ENCODE measurements at regions not wholly inside any gene's neighbourhood (a gene's known extent, or its start where the extent isn't known, plus 50 kb on each side); places are given as distances from the start of the nearest gene placed in this dataset.
"Not testable (repeated sequence)": the region's sequence is repeated elsewhere in the genome, so short reads cannot be mapped to it uniquely, and the experiment has no call there.

DNA sequence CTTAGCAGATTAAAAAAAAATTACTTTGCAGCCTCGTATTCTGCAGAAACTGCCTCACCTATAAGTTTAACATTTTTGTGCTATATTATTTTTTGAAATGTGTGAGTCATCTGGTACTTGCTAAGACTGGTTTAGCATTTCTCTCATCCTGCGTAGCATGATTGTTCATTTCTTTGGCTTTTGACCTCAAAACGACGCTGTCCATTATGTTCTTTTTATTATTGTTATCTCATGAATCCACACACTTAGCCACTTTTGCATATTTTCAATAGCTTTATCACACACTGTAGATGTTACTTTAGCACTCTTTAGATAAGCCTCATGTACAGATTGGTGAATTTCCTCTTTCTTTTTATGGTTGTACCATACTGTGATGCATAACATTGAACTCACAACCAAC, 1004.9 kb upstream of the NCAM2 start:
- no peak for DNase-seq (ENCODE audit: low spot score)

DNA sequence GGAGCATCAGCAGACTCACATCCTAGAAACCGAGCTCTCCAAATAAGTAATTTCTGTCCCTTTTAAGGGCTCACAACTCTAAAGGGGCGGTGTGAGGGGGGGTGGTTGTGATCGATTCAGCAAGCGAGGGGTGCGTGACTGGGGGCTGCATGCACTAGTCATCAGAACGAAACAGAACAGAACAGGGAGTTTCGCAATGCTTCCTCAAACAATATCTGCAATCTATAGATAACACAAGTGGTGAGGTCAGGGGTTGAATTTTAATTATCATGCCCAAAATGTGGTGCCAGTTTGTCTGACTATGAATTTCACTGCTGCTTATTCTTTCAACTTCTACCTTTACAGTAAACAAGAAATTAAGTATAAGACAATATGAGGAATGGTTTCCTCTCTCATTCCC, 1003.0 kb upstream of the NCAM2 start:
- DNase-seq (ENCODE audit: low spot score): no peak

DNA sequence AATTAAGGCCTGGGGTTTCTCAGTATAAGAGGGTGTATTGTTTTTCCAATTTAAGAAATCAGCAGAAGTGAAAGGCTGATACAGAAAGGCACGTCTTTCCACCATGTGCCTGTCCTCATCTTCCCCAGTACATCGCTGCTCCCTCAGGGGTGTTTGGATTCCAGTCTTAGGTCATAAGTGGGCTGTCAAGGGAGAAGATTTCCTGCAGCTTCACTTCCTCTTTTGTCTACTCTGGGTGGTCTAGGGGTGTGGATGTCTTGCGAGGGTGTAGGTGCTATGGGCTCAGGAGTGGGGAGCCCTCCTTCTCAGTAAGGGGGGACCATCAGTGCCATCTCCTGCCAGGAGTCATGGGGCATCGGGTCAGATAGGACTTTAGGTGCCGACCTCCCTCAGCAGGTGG, 999.8 kb upstream of the NCAM2 start:
- DNase-seq (ENCODE audit: low spot score): no peak

DNA sequence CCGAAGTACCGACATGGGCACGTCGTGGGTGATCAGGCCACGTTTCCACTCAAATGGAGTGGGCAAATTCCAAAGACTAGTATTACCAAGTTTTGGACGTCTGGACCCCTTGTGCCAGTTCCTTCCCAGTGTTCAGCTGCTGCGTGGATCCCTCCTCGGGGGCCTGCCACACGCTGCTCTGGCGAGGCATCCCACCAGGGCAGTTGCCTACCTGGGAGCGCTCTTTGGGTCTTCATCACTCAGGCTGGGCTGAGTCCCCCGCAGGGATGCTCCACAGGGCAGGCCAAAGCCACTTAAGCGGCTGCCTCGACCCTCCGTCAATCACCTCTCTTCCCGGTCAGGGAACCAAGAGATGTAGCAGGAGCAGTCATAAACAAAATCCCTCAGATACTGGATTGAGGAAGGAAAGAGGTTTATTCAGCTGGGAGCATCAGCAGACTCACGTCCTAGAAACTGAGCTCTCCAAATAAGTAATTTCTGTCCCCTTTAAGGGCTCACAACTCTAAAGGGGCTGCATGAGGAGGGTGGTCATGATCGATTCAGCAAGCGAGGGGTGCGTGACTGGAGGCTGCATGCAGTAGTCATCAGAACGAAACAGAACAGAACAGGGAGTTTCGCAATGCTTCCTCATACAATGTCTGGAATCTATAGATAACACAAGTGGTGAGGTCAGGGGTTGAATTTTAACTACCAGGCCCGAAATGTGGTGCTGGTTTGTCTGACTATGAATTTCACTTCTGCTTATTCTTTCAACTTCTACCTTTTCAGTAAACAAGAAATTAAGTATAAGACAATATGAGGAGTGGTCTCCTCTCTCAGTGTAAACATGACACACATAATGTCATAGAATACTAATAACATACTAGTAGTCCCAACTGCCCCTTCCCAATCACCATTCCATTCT, 998.6 kb upstream of the NCAM2 start:
- no peak for DNase-seq (ENCODE audit: low spot score)

DNA sequence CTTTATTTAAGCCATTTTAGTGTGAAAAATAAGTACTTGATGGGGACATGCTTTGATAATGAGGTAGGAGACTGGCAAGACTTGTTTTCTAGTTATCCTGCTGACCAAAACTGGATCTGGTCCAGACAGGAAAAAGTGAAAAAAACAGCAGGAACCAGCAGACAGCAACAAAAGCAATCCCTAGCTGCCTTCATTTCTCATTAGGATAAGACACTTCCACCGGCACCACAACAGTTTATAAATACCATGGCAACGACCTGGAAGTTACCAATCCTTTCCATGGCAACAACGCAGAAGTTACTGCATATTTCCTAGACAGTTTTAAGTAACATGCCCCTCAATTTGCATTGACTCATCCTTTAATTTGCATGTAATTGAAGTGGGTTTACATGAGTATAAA, 993.8 kb upstream of the NCAM2 start:
- peak; percentile 24 for DNase-seq (ENCODE audit: low spot score)

DNA sequence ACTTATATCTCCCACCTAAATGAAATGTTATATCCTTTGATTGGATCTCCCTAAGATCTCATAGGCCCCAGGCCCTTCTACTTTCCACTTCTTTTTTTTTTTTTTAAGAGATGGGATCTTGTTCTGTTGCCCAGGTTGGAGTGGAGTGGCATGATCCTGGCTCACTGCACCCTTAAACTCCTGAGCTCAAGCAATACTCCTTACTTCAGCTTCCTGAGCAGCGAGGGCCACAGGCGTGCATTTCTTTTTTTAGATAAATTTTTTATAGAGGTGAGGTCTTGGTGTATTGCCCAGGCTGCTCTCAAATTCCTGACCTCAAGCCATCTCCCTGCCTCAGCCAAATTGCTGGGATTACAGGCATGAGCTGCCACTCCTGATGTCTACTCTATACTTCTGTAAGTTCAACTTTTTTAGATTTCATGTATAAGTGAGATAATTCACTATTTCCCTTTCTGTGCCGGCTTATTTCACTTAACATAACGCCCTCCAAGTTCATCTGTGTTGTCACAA, 987.5 kb upstream of the NCAM2 start:
- DNase-seq (ENCODE audit: low spot score): no peak

DNA sequence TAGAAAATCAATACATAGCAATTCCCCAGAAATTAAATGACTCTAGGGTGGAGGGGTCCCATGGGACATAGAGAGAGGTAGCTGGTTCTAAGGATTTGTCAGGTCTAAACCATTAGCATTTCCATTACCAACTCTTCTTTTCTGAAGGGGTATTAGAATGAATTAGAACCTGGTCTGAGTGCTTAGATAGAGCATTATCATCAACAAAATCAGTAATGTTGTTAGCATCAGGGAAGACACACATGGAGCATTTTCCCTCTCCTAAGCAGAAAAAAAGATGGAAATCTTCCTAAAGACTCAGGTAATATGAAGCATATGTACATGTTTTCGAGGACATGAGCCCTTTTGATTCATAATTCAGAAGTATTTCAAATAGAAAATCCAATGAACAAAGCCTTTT, 984.4 kb upstream of the NCAM2 start:
- DNase-seq (ENCODE audit: low spot score): no peak

DNA sequence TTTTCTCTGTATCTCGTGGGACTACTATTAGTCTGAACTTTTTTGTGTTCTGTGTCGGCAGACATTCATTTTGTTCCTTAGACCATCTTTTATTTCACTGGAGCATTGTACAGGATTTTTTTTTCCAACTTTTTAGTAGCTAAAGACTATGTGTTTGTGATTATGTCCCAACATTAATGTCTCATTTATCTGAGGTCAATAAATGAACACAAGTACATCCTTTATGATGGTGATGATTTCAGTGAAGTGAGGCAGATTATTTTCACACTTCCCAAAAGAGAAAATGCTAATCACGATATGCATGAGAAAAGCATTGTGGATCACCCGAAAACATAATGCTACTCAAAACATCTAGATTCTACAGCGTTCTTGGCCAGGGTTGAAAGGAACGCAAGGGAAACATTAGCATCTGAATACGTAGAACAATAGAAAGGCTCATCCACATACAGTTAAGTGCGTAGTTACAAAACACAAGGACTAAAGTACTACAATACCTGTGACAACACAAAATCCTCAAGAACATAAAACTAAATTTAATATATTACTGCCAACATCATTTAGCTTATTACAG, 981.7 kb upstream of the NCAM2 start:
- DNase-seq (ENCODE audit: low spot score): no peak

DNA sequence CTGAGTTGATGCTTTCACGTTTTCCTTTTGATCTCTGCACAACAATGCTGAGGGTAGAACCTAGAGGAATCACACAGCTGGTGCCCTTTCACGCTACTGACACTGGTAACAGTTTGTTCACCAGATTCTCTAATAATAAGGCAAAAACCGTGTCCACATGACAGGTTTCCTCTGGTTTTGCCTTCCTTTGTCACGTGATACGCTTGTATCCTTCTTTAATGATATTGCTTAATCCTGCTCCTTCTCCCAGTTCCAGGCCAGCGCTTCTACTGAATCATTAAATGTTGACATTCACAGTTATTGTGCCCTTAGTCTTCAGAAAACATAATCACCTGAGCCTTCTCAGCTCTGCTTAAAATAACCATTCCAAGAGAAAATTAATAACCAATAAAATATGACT, 978.2 kb upstream of the NCAM2 start:
- no peak for DNase-seq (ENCODE audit: low spot score)

DNA sequence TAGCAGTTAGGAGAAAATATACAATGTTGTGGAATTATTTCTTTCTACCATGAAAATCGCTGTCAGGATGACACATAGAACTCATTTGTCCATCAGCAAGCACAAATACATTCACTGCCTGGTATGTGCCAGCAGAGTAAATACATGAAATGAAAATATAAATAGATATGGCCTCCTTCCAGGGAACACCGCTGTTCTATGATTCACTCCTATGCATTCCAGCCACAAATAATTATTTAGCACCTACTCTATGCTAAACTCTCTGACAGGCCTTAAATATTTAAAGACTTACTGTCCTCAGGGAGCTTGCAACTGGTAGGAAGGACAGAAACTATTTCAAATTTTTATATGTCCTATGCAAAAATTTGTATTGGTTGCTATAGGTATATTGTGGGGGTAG, 975.0 kb upstream of the NCAM2 start:
- no peak for DNase-seq (ENCODE audit: low spot score)

DNA sequence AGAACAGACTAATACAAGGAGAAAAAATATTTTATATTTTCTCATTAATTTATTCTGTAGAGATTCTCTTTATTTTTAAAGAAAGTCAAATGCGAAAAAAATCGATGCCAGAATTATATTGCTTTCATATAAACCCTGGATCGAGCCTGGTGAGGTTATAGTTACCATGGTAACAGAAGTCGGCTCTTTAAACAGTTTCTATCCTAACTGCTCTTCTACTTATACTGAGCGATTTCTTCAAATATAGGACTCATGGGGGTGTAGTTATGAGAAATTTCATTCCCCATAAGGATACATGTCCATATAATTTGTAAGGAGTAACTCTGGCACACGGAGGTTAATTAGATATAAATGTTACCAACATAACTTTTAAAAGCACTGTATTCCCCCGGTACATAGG, 973.5 kb upstream of the NCAM2 start:
- DNase-seq (ENCODE audit: low spot score): no peak

DNA sequence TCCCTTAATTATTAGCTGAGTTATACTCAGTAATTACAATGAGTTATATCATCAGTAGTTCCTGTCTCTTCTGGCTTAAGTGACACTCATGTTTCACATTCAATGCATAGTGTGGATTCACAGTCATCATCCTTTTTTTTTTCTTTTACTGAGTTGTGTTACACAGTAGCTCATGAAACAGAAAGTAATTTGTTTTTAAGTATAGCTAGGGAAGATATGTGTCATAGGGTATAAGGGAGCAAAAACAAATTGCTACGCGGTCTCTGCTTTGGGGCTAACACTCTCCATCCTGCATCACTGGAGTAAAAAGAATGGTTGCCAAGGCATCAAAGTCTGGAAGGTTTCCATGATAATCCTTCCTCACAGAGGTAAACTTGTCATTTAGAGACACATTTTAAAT, 971.7 kb upstream of the NCAM2 start:
- no peak for DNase-seq (ENCODE audit: low spot score)

DNA sequence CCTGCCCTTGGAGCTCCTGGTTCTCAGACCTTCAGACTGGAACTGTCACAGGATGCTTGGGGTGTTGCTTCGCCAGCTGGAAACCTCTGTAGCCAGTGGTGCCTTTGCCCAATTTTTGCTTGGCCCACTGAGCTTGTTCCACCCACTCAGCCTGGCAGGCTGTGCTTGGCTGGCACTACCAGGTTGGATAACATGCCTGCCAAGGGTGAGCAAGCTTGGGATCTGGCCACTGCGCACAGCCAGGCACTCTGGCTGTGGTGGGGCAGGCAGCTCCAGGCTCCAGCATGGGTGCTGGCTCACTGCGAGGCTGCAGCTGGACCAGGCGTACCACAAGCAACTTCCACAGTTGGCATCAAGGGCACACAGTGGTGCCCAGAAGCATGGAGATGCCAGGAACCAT, 967.8 kb upstream of the NCAM2 start:
- DNase-seq (ENCODE audit: low spot score): no peak

DNA sequence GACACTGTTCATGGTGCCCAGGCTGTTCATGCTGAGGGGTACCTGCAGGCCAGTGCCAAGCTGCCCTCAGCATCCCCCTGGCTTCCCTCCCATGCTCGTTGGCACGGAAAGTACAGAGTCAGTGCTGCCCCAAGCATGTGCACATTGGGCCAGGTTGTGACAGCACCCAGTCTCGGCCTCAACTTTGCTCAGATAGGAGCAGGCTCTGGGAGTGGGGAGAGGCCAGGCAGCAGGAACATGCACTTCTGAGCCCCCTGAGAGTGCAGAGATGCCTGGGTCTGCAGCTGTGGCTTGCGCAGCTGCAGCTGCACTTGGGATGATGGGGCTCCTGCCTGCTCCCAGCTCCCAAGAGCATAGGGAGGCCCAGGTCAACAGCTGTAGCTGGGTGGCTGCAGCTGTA, 966.4 kb upstream of the NCAM2 start:
- no peak for DNase-seq (ENCODE audit: low spot score)

DNA sequence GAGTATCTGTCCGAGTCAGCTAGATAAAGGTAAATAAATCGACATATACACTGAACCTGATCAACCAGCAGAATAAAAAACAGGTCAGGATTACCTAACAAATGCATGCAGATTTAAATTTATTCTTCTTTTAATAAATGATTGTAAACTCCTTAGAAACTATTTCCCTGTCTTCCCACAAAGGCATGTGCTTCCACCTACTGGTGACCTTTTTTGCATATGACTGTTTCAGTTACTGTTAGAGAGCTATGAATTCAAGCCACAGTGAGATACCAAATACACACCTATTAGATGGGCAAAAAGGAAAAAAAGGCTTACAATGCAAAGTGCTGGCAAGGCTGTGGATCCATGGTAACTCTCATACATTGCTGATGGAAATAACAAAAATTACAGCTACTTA, 957.4 kb upstream of the NCAM2 start:
- DNase-seq (ENCODE audit: low spot score): no peak

DNA sequence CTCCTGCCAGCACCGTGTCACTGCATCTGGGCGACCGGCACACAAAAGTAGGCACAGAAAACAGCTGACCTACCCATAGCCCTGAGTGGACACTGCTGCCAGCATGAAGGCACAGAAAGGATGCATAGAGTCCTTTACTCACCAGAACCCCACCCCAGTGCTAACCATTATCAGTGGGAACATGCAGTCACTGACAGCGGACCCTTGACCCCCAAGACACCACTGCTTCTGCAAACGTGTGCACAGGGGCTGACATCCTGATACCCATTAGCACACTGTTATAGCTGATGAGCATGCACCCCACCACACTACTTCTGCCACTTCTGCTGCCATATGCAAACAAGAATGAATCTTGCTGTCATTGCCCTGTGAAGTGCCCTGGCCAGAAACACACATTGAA, 953.0 kb upstream of the NCAM2 start:
- DNase-seq (ENCODE audit: low spot score): no peak

DNA sequence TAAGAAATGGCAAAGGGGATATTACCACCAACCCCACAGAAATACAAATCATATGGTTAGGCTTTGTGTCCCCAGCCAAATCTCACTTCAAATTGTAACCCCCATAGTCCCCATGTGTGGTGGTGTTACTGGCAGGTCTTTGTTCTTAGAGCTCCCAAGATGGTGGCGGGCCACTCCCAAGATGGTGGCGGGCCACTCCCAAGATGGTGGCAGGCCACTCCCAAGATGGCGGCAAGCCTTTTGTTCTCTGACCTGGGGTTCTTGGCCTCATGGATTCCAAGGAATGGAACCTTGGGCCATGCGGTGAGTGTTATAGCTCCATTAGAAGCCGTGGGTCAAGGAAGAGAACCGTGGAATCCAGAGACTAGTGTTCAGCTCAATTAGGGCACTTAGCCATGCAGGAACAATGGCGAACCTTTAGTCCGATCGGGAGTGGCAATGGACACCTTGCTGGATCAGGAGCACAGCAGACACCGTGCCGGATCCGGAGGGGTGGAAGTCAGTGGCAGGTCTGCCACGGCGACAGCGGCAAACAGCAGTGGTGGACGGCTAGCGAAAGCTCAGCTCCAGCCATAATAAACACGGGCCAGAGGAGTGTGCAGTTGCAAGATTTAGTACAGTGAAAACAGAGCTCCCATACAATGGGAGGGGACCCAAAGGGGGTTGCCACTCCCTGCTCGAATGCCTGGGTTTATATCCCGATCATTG, 949.9 kb upstream of the NCAM2 start:
- not testable (repeated sequence) for DNase-seq (ENCODE audit: low spot score)

DNA sequence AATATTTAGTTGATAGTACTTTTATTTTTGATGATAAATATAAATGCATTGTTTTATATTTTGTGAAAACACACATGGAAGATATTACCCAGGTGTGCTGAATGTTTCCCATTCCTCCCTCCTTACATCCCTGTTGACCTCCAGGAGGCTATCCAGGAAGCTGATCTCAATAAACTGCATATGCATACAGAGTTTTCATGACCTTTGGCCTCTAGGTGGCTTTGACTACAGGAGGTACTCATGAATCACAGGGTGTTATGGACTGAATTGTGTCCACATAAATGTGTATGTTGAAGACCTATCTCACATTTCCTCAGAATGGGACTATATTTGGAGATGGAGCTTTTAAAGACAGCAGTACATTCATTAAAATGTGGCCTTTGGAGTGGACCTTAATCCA, 914.9 kb upstream of the NCAM2 start:
- DNase-seq (ENCODE audit: low spot score): no peak

DNA sequence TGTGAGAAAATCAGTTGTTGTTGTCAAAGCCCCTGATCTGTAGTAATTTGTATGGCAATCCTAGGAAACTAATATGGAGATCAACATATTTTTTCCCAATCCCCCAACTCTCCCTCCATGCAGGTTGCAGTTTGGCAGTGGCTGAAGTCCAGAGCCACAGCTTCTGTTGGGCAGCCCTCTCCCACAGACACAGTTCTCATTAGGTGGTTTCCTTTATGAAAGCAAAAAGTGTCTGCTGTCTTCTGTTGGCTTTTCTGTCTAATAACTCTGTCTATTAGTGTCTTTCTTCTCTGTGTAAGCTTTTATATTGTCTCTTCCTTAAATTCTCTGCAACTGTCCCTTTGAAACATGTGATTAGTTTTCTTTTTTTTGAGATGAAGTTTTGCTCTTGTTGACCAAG, 914.3 kb upstream of the NCAM2 start:
- DNase-seq (ENCODE audit: low spot score): no peak

DNA sequence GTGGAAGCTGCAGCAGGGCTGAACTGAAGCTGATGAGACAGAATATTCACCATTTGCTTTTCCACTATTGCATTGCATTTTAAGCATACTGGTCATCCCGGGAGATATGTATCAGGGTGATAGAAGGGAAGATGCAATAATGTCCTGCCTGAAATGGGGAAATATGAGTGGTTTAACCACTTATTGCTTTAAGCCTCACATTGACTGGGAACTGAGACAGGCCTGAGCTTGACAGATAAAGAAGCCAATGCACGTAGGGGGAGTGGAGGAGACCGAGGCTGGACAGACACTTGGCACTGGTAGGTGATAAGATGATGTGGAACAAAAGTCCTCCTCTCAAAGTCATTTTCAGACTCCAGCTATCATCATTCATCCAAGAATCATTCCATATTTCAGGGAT, 911.7 kb upstream of the NCAM2 start:
- no peak for DNase-seq (ENCODE audit: low spot score)

DNA sequence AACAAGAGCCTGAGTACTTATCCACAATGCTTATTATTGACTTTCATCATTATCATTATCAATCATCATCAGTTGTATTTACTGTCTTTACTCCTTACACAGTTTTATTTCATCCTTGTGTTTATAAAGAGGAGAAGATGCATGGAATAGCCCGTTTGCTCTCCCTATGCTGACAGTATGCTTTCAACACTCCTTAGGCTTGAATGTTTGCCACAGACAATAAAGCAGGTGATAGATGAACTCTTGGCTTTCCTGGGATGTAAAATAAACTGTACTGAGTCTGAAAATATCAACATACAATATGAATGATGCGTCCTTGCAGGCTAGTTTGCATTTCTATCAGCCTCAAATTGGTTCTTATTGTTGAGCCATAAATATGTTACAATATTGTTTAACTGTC, 891.8 kb upstream of the NCAM2 start:
- DNase-seq (ENCODE audit: low spot score): no peak

DNA sequence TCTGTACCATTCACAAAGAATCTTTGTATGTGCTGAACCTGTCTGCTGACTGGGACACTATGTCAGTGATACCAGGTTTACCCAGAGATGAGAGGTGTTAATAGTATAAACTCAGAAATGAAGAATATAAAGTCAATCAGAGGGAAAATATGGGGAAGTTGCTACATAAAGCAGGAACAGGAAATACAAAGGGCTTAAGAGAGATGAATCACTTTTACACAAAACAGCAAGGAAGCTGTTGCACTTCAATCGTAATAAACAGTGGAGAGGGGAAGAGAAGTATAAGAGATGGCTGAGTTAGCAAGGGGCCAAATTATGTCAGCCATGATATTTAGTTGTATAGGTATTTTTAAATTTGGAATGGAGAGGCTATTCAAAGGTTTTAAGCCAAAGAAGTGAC, 890.2 kb upstream of the NCAM2 start:
- DNase-seq (ENCODE audit: low spot score): no peak

DNA sequence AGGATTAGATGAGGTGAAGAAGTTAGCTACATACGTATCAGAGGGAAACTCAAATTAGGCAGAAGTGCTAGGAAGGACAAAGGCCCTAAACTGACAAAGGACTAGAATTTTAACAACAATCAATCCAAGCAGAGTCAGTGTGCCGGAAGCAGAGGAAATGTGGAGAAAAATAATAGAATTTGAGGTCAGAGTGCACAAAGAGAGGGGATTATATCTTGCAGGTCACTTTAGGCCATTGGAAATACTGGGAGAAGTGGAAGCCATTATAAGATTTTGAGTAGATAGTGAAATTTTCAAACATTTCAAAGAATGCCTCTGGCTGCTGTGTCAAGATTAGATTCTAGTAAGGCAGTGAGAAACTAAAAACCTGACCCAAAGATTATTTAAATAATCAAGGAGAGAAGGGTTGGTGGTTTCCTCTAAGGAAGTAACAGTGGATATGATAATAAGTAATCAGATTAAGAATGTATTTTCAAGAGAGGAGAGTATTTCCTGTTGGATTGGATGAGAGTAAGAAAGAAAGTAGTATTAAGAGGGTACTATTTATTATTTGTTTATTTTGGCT, 889.2 kb upstream of the NCAM2 start:
- DNase-seq (ENCODE audit: low spot score): no peak
